Activated B cell treated with CpG ODN at 0.5 μM for 24 hours (primary cell): ENCODE measurements at regions not wholly inside any gene's neighbourhood (a gene's known extent, or its start where the extent isn't known, plus 50 kb on each side); places are given as distances from the start of the nearest gene placed in this dataset.

Experiments
- ATAC-seq: fragments of 200-7000 bp; cut with Tn5 transposase; one replicate; pipeline ENCODE4 v1.10.0; 2021; ENCODE audit warnings: low read depth, mild to moderate bottlenecking, moderate library complexity
- CTCF ChIA-PET: fragments of 350-600 bp; sonication (Branson Sonifier 250); formaldehyde crosslinking; loops from one replicate; lab custom pipeline; 2021; ENCODE audit warnings: antibody characterized with exemption; lab: Charles Lee
- POLR2A ChIA-PET: fragments of 350-600 bp; sonication (Branson Sonifier 250); formaldehyde crosslinking; loops from one replicate; lab custom pipeline; 2021; ENCODE audit warnings: antibody characterized with exemption; lab: Charles Lee
- DNase-seq: peaks from one replicate; pipeline ENCODE4 v3.0.0; 2022
- H3K27ac Mint-ChIP-seq: one replicate; pipeline ENCODE4 v1.8.0; 2020; ENCODE audit warnings: mixed read lengths
- H3K27me3 Mint-ChIP-seq: one replicate; pipeline ENCODE4 v1.8.0; 2021; ENCODE audit warnings: mixed read lengths
- H3K36me3 Mint-ChIP-seq: one replicate; pipeline ENCODE4 v1.8.0; 2021; ENCODE audit warnings: low read depth, mixed read lengths
- H3K4me1 Mint-ChIP-seq: one replicate; pipeline ENCODE4 v1.8.0; 2021; ENCODE audit warnings: mixed read lengths
- H3K4me3 Mint-ChIP-seq: one replicate; pipeline ENCODE4 v1.8.0; 2020; ENCODE audit warnings: mild to moderate bottlenecking, mixed read lengths
- H3K9me3 Mint-ChIP-seq: one replicate; pipeline ENCODE4 v1.8.0; 2020; ENCODE audit warnings: mixed read lengths
- intact Hi-C: fragments of 100-400 bp; cut with micrococcal nuclease; formaldehyde crosslinking; loops from one replicate; pipeline ENCODE4 v1.15.1; 2024
- TF ChIP-seq, protein P1 (sequence below): fragments of 200-600 bp; IDR thresholded peaks from one replicate; pipeline ENCODE4 v1.8.0; 2022; ENCODE audit warnings: antibody characterized with exemption, mild to moderate bottlenecking

DNA sequence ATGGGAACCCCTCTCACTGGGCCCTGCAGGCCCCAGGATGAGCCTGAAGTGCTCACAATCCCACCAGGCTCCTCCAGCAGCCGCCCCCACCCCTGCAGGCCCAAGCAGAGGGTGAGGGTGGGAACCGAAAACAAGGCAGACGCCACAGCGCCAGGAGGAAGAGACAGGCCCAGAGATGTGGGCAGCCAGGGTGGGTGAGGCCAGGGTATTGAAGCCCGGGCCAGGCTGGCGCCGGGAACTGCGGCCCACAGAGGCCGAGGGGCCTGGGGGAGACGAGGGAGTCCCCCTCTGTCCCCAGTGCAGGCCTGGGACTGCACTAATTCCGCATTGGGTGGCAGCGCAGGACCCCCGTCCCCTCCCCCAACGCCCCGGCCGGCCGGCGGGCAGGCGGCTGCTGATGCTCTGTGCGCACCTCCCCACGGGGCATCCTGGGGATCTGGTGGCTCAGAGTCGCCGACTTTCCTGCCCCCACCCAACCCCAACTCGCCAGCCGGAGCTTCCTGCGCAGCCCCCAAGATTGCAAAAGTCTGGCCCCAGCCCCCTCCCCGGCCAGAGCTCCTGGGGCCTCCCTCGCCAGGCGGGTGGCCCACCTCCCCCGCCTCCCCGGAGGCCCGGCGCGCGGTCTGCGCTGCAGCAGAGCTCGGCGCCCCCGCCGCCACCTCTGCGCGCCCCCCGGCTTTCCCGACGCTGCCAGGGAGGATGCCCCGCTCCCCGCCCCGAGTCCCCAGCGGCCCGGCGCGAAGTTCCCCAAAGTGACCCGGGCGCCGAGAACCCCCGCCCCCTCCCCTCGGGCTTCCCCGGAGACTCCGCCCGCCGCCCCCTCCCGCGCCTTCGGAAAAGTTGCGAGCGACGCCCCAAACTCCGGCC lies 107.8 kb downstream of the ENGASE start:
- ATAC-seq, result no peak
- Mint-ChIP-seq H3K27me3 (peaks cover 44% of the 10 kb centered on the region), H3K36me3 (no peaks in the 10 kb centered on the region), H3K27ac (no peak overlapping the region), H3K4me1 (peaks cover 2% of the 10 kb centered on the region), H3K9me3 (no peaks in the 10 kb centered on the region), H3K4me3 (no peak overlapping the region)
- intact Hi-C loops, result no loop called here
- TF ChIP-seq, protein P1, sequence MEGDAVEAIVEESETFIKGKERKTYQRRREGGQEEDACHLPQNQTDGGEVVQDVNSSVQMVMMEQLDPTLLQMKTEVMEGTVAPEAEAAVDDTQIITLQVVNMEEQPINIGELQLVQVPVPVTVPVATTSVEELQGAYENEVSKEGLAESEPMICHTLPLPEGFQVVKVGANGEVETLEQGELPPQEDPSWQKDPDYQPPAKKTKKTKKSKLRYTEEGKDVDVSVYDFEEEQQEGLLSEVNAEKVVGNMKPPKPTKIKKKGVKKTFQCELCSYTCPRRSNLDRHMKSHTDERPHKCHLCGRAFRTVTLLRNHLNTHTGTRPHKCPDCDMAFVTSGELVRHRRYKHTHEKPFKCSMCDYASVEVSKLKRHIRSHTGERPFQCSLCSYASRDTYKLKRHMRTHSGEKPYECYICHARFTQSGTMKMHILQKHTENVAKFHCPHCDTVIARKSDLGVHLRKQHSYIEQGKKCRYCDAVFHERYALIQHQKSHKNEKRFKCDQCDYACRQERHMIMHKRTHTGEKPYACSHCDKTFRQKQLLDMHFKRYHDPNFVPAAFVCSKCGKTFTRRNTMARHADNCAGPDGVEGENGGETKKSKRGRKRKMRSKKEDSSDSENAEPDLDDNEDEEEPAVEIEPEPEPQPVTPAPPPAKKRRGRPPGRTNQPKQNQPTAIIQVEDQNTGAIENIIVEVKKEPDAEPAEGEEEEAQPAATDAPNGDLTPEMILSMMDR, result no peak
- ChIA-PET CTCF (no interaction called here), POLR2A (no interaction called here)
- DNase-seq, result no peak

GRCh38 chr17:79180358-79181005 lies 105.9 kb downstream of the ENGASE start:
- H3K27ac Mint-ChIP-seq, result no peak overlapping the region
- H3K27me3 Mint-ChIP-seq, result peaks cover 34% of the 10 kb centered on the region
- H3K4me1 Mint-ChIP-seq, result peaks cover 2% of the 10 kb centered on the region
- ATAC-seq (no peak), DNase-seq (no peak)
- no peak overlapping the region for H3K4me3 Mint-ChIP-seq
- no peaks in the 10 kb centered on the region for H3K9me3 Mint-ChIP-seq
- no peaks in the 10 kb centered on the region for H3K36me3 Mint-ChIP-seq
- TF ChIP-seq, protein P1, result no peak
- ChIA-PET CTCF (no interaction called here), POLR2A (no interaction called here)
- intact Hi-C loops, result no loop called here

DNA sequence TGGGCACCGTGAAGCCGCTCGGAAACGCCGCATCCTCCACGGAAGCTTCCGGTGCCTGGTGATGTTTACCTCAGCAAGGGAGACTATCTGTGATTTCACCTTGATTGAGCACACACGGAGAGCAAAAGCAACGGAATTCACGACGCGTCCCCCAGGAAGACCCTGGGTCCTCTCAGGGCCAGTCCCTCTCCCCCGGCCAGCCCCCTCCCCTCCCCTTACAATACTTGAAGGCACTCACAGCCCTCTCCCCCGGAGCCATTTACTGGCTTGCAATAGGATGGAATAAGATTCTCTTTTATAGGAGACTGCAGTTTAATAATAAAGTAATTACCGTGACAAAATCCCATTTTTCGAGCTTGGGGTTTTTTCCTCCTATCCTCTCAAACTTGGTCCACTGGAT lies 104.7 kb downstream of the ENGASE start:
- POLR2A ChIA-PET, result interaction anchor here (0.7 kb wide), 1 partner anchor 27 kb away, joined by 6 read pairs; no protein-coding TSS in a partner anchor
- no peaks in the 10 kb centered on the region for H3K36me3 Mint-ChIP-seq
- intact Hi-C loops, result no loop called here
- DNase-seq (no peak), ATAC-seq (no peak)
- no peak overlapping the region for H3K27ac Mint-ChIP-seq
- no peak overlapping the region for H3K4me3 Mint-ChIP-seq
- no peaks in the 10 kb centered on the region for H3K9me3 Mint-ChIP-seq
- TF ChIP-seq, protein P1, result no peak
- H3K27me3 Mint-ChIP-seq, result peaks cover 22% of the 10 kb centered on the region
- CTCF ChIA-PET, result interaction anchor here (0.6 kb wide), 1 partner anchor 218 kb away, joined by 5 read pairs; no protein-coding TSS in a partner anchor
- peaks cover 2% of the 10 kb centered on the region for H3K4me1 Mint-ChIP-seq

DNA sequence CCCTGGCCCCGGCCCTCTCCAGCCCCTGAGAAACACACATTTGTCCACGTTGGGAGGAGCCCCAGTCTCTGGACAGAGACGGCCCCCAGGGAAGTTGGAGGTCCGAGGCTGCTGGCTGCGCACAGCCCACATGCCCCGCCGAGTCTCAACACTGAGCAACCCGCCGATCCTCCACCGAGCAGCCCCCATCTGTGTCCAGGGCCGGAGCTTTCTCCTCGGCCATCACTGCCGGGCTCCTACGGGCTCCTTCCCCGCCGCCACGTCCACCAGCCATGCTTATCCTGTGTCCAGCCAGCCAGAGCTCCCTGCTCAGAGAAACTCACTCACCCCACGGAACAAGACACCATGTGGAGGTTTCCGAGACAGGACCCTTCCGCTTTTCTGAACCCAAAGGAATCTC lies 103.3 kb downstream of the ENGASE start:
- DNase-seq (no peak), ATAC-seq (no peak)
- no peak overlapping the region for H3K4me3 Mint-ChIP-seq
- TF ChIP-seq, protein P1, result no peak
- H3K36me3 Mint-ChIP-seq, result no peaks in the 10 kb centered on the region
- H3K27me3 Mint-ChIP-seq, result peaks cover 15% of the 10 kb centered on the region
- no peaks in the 10 kb centered on the region for H3K9me3 Mint-ChIP-seq
- intact Hi-C loops, result no loop called here
- POLR2A ChIA-PET, result no interaction called here
- CTCF ChIA-PET, result no interaction called here
- H3K4me1 Mint-ChIP-seq, result no peaks in the 10 kb centered on the region
- no peak overlapping the region for H3K27ac Mint-ChIP-seq
